NCI-H2227 (cell line): ENCODE measurements at regions not wholly inside any gene's neighbourhood (a gene's known extent, or its start where the extent isn't known, plus 50 kb on each side); places are given as distances from the start of the nearest gene placed in this dataset.

ENCODE experiments used
- DNase-seq: peaks from one replicate; lab custom pipeline; 2025; ENCODE audit not compliant: unreplicated experiment; lab: John Stamatoyannopoulos, UW

GRCh38 chr5:74174366-74174765 lies 466.2 kb downstream of the ENC1 start:
- DNase-seq, result no peak

GRCh38 chr5:74173665-74174064 lies 466.9 kb downstream of the ENC1 start:
- DNase-seq, result no peak

GRCh38 chr5:74173241-74173640 lies 467.3 kb downstream of the ENC1 start:
- no peak for DNase-seq

GRCh38 chr5:74169701-74170100 lies 470.8 kb downstream of the ENC1 start:
- DNase-seq, result no peak

- DNase-seq, result no peak
Observed at GRCh38 chr5:74167930-74168315, 472.6 kb downstream of the ENC1 start.

GRCh38 chr5:74167206-74167929 lies 473.2 kb downstream of the ENC1 start:
- no peak for DNase-seq

- no peak for DNase-seq
Observed at GRCh38 chr5:74166064-74166463, 474.5 kb downstream of the ENC1 start.

- no peak for DNase-seq
Observed at GRCh38 chr5:74164725-74165235, 475.7 kb downstream of the ENC1 start.

- no peak for DNase-seq
Observed at GRCh38 chr5:74162524-74162923, 478.0 kb downstream of the ENC1 start.

- no peak for DNase-seq
Observed at GRCh38 chr5:74161170-74161569, 479.4 kb downstream of the ENC1 start.

- no peak for DNase-seq
Observed at GRCh38 chr5:74156728-74157383, 483.7 kb downstream of the ENC1 start.

- DNase-seq, result no peak
Observed at GRCh38 chr5:74155501-74155900, 485.0 kb downstream of the ENC1 start.

- no peak for DNase-seq
Observed at GRCh38 chr5:74154526-74154925, 486.0 kb downstream of the ENC1 start.

- DNase-seq, result no peak
Observed at GRCh38 chr5:74153255-74153790, 487.2 kb downstream of the ENC1 start.

- DNase-seq, result no peak
Observed at GRCh38 chr5:74152625-74153254, 487.8 kb downstream of the ENC1 start.

- DNase-seq, result no peak
Observed at GRCh38 chr5:74152136-74152535, 488.4 kb downstream of the ENC1 start.

- DNase-seq, result no peak
Observed at GRCh38 chr5:74149395-74149794, 491.1 kb downstream of the ENC1 start.

- DNase-seq, result no peak
Observed at GRCh38 chr5:74148321-74148720, 492.2 kb downstream of the ENC1 start.

GRCh38 chr5:74146796-74147195 lies 493.7 kb downstream of the ENC1 start:
- no peak for DNase-seq

- no peak for DNase-seq
Observed at GRCh38 chr5:74145951-74146350, 494.6 kb downstream of the ENC1 start.

- DNase-seq, result no peak
Observed at GRCh38 chr5:74143721-74144330, 496.7 kb downstream of the ENC1 start.
